Superior temporal gyrus (tissue), 1 donor: ENCODE measurements at regions not wholly inside any gene's neighbourhood (a gene's known extent, or its start where the extent isn't known, plus 50 kb on each side); places are given as distances from the start of the nearest gene placed in this dataset.

Experiments
- DNase-seq: peaks from one replicate; pipeline ENCODE4 v3.0.0-alpha.2; 2016; ENCODE audit errors: extremely low spot score

GRCh38 chr3:180284331-180285110 lies 247.8 kb upstream of the PEX5L start:
- no peak for DNase-seq

GRCh38 chr3:180287703-180288102 lies 251.0 kb upstream of the PEX5L start:
- no peak for DNase-seq

- no peak for DNase-seq
These were observed 252.1 kb upstream of the PEX5L start for GRCh38 chr3:180288816-180289215.

- DNase-seq = no peak
These were observed 253.6 kb upstream of the PEX5L start for GRCh38 chr3:180290300-180290699.

GRCh38 chr3:180294282-180295027 lies 257.7 kb upstream of the PEX5L start:
- DNase-seq = no peak

- DNase-seq = no peak
These were observed 259.1 kb upstream of the PEX5L start for GRCh38 chr3:180295811-180296210.

GRCh38 chr3:180296971-180297370 lies 260.2 kb upstream of the PEX5L start:
- DNase-seq = no peak

- DNase-seq = no peak
These were observed 269.4 kb upstream of the PEX5L start for GRCh38 chr3:180306155-180306554.

- peak; percentile 56 for DNase-seq
These were observed 270.0 kb upstream of the PEX5L start for GRCh38 chr3:180306691-180307090.

GRCh38 chr3:180311242-180311641 lies 274.5 kb upstream of the PEX5L start:
- no peak for DNase-seq

- no peak for DNase-seq
These were observed 279.6 kb upstream of the PEX5L start for GRCh38 chr3:180316321-180316720.

- DNase-seq = no peak
These were observed 282.5 kb upstream of the TTC14 start for GRCh38 chr3:180319461-180319860.

- DNase-seq = no peak
These were observed 281.3 kb upstream of the TTC14 start for GRCh38 chr3:180320631-180321030.

GRCh38 chr3:180321534-180321933 lies 280.4 kb upstream of the TTC14 start:
- DNase-seq = no peak

- no peak for DNase-seq
These were observed 279.1 kb upstream of the TTC14 start for GRCh38 chr3:180322829-180323228.

GRCh38 chr3:180324791-180325190 lies 277.2 kb upstream of the TTC14 start:
- no peak for DNase-seq

- no peak for DNase-seq
These were observed 276.4 kb upstream of the TTC14 start for GRCh38 chr3:180325533-180325932.

GRCh38 chr3:180325958-180326357 lies 276.0 kb upstream of the TTC14 start:
- DNase-seq = no peak

- no peak for DNase-seq
These were observed 272.8 kb upstream of the TTC14 start for GRCh38 chr3:180329187-180329586.

- no peak for DNase-seq
These were observed 272.1 kb upstream of the TTC14 start for GRCh38 chr3:180329847-180330246.

- DNase-seq = no peak
These were observed 271.5 kb upstream of the TTC14 start for GRCh38 chr3:180330440-180330839.

- no peak for DNase-seq
These were observed 269.4 kb upstream of the TTC14 start for GRCh38 chr3:180332608-180333007.

- peak; percentile 84 for DNase-seq
These were observed 266.9 kb upstream of the TTC14 start for GRCh38 chr3:180335050-180335449.
